BJ (cell line): ENCODE measurements at regions not wholly inside any gene's neighbourhood (a gene's known extent, or its start where the extent isn't known, plus 50 kb on each side); places are given as distances from the start of the nearest gene placed in this dataset.

Experiments
- CTCF ChIA-PET: fragments of 350-600 bp; formaldehyde crosslinking; extraction: SDS; loops from one replicate; lab custom pipeline; 2021; ENCODE audit warnings: antibody characterized with exemption, inconsistent platforms; lab: Yijun Ruan, JAX
- POLR2A ChIA-PET: fragments of 300-600 bp; sonication (Branson Sonifier 250); formaldehyde crosslinking; extraction: SDS; loops from one replicate; lab custom pipeline; 2021; ENCODE audit warnings: antibody characterized with exemption; lab: Charles Lee
- DNase-seq: peaks from one replicate; pipeline ENCODE4 v3.0.0-alpha.2; 2011; ENCODE audit warnings: low read depth
- H3K27me3 ChIP-seq: 2 replicates; pipeline ENCODE4 v1.6.0; 2011; ENCODE audit warnings: low read length; ENCODE audit not compliant: control insufficient read depth, insufficient read depth
- H3K36me3 ChIP-seq: 2 replicates; pipeline ENCODE4 v1.5.1; 2011; ENCODE audit warnings: low read length; ENCODE audit not compliant: control insufficient read depth, insufficient read depth
- H3K4me3 ChIP-seq: 2 replicates; pipeline ENCODE4 v1.5.1; 2011; ENCODE audit warnings: low read depth, mild to moderate bottlenecking, control low read depth, low read length
- CTCF ChIP-seq: IDR thresholded peaks from 2 replicates; pipeline ENCODE4 v1.5.1; 2011; ENCODE audit warnings: low read depth, mild to moderate bottlenecking, control low read depth, inconsistent platforms, low read length, moderate library complexity; ENCODE audit not compliant: insufficient read depth

- 0 out of 2 replicates have a peak, but pooled peaks cover 3% of the 10 kb centered on the region for H3K27me3 ChIP-seq
- DNase-seq, result no peak
- no peak for TF ChIP-seq CTCF
- no peak overlapping the region for H3K4me3 ChIP-seq
- H3K36me3 ChIP-seq, result no peaks in the 10 kb centered on the region
- POLR2A ChIA-PET, result no interaction called here
- CTCF ChIA-PET, result no interaction called here
Measured at GRCh38 chr6:6911391-6911790, 196.4 kb upstream of the RREB1 start.

- CTCF ChIA-PET, result no interaction called here
- H3K4me3 ChIP-seq, result no peak overlapping the region
- no peak for TF ChIP-seq CTCF
- H3K27me3 ChIP-seq, result 0 out of 2 replicates have a peak, but pooled peaks cover 3% of the 10 kb centered on the region
- H3K36me3 ChIP-seq, result no peaks in the 10 kb centered on the region
- no peak for DNase-seq
- POLR2A ChIA-PET, result no interaction called here
Measured at GRCh38 chr6:6912817-6913744, 194.7 kb upstream of the RREB1 start.

GRCh38 chr6:6915219-6915618 lies 192.5 kb upstream of the RREB1 start:
- TF ChIP-seq CTCF, result no peak
- H3K4me3 ChIP-seq, result no peak overlapping the region
- no peaks in the 10 kb centered on the region for H3K36me3 ChIP-seq
- ChIA-PET POLR2A (interaction anchor here (0.5 kb wide), 1 partner anchor 351 kb away, joined by 3 read pairs; no protein-coding TSS in a partner anchor), CTCF (interaction anchor here (1.1 to 1.5 kb wide), 4 partner anchors 14 to 191 kb away, joined by 3 to 4 read pairs (median 4); no protein-coding TSS in a partner anchor)
- 0 out of 2 replicates have a peak, but pooled peaks cover 1% of the 10 kb centered on the region for H3K27me3 ChIP-seq
- no peak for DNase-seq

GRCh38 chr6:6915813-6916547 lies 191.8 kb upstream of the RREB1 start:
- POLR2A ChIA-PET, result interaction anchor here (0.5 kb wide), 1 partner anchor 351 kb away, joined by 3 read pairs; no protein-coding TSS in a partner anchor
- peaks cover 1% of the 10 kb centered on the region; the same call in 1 of the 2 replicates for H3K27me3 ChIP-seq
- no peak for DNase-seq
- CTCF ChIA-PET, result interaction anchor here (1.2 to 1.5 kb wide), 3 partner anchors 20 to 192 kb away, joined by 3 to 4 read pairs (median 4); no protein-coding TSS in a partner anchor
- no peak for TF ChIP-seq CTCF
- H3K4me3 ChIP-seq, result 0 out of 2 replicates have a peak overlapping the region, but pooled peaks have one; percentile 7
- no peaks in the 10 kb centered on the region for H3K36me3 ChIP-seq
